ENCODE measurements at regions not wholly inside any gene's neighbourhood (a gene's known extent, or its start where the extent isn't known, plus 50 kb on each side); places are given as distances from the start of the nearest gene placed in this dataset.

DNA sequence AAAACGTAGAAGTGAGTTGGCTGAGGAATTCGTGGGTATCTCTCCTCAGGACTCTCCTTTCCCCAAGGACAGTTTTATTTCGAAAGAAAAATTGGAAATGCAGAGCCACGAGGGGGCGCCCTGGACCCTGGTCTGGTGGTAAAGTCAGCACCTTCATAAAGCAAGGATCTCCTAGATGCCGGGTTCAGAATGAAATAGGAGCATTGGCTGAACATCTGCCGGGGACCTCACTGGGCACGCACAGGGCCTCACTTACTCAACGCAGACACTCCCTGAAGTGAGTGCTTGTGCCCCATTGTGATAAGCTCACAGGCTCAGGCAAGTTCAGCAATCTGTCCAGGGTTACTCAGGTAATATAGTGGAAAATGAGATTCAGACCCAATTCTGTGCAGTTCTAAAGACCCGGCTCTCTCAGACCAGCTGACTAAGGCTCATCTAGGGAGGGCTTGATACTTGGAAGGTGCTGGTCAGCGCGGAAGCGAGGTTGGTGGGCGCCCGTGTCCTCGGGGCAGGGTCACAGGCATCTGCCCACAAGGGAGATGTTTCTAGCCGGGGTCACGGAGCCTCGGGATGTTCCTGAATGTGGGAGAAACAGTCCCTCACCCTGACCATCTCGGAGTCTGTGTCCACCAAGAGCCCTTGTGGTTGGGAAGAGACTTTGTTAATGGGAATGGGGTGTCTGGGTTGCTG lies 55.7 kb upstream of the ETV3 start:
- H3K9ac ChIP-seq (ENCODE audit: low read length): no peak overlapping the region

GRCh38 chr1:157193219-157193618 lies 55.0 kb upstream of the ETV3 start:
- Histone ChIP-seq H3K27me3 (ENCODE audit: control insufficient read depth, insufficient read depth, low read length) (no peaks in the 10 kb centered on the region), H3K4me3 (ENCODE audit: low read length) (no peak overlapping the region), H3K9ac (ENCODE audit: low read length) (no peak overlapping the region), H3K9me3 (ENCODE audit: control insufficient read depth, low read depth, low read length) (no peaks in the 10 kb centered on the region), H3K27ac (ENCODE audit: low read length) (no peak overlapping the region), H3K36me3 (ENCODE audit: control insufficient read depth, low read depth, low read length) (no peaks in the 10 kb centered on the region), H3K4me1 (ENCODE audit: control insufficient read depth, low read depth, low read length) (no peaks in the 10 kb centered on the region)

More for the DNA sequence above, 55.7 kb upstream of the ETV3 start:
- Histone ChIP-seq H3K9me3 (ENCODE audit: control insufficient read depth, low read depth, low read length) (no peaks in the 10 kb centered on the region), H3K27ac (ENCODE audit: low read length) (no peak overlapping the region), H3K4me1 (ENCODE audit: control insufficient read depth, low read depth, low read length) (no peaks in the 10 kb centered on the region), H3K36me3 (ENCODE audit: control insufficient read depth, low read depth, low read length) (no peaks in the 10 kb centered on the region), H3K27me3 (ENCODE audit: control insufficient read depth, insufficient read depth, low read length) (no peaks in the 10 kb centered on the region), H3K4me3 (ENCODE audit: low read length) (no peak overlapping the region)

GRCh38 chr1:157189986-157190982 lies 52.1 kb upstream of the ETV3 start:
- Histone ChIP-seq H3K4me3 (ENCODE audit: low read length) (no peak overlapping the region), H3K36me3 (ENCODE audit: control insufficient read depth, low read depth, low read length) (no peaks in the 10 kb centered on the region), H3K27me3 (ENCODE audit: control insufficient read depth, insufficient read depth, low read length) (no peaks in the 10 kb centered on the region), H3K9ac (ENCODE audit: low read length) (no peak overlapping the region), H3K4me1 (ENCODE audit: control insufficient read depth, low read depth, low read length) (no peaks in the 10 kb centered on the region), H3K27ac (ENCODE audit: low read length) (no peak overlapping the region), H3K9me3 (ENCODE audit: control insufficient read depth, low read depth, low read length) (no peaks in the 10 kb centered on the region)

DNA sequence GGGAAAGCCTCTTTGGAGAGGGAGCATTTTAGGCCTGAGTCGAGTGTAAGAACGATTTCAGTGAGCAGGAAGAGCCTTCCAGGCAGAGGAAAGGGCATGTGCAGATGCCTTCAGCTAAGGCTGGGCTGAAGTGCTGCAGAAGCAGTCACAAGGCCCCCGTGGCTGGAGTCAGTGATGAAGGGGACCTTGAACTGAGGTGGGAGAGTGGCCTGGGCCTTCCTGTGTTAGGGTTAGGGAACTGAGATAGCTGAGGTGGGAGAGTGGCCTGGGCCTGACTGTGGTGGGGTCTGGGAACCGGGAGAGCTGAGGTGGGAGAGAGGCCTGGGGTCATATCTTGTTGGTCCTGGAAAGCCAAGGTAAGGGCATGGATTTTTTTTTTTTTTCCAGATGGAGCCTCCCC lies 50.9 kb upstream of the ETV3 start:
- Histone ChIP-seq H3K27ac (ENCODE audit: low read length) (no peak overlapping the region), H3K4me1 (ENCODE audit: control insufficient read depth, low read depth, low read length) (no peaks in the 10 kb centered on the region), H3K27me3 (ENCODE audit: control insufficient read depth, insufficient read depth, low read length) (no peaks in the 10 kb centered on the region), H3K9me3 (ENCODE audit: control insufficient read depth, low read depth, low read length) (no peaks in the 10 kb centered on the region), H3K9ac (ENCODE audit: low read length) (no peak overlapping the region), H3K4me3 (ENCODE audit: low read length) (no peak overlapping the region), H3K36me3 (ENCODE audit: control insufficient read depth, low read depth, low read length) (no peaks in the 10 kb centered on the region)

Measured in iPS-18a (cell line).